ENCODE measurements at regions not wholly inside any gene's neighbourhood (a gene's known extent, or its start where the extent isn't known, plus 50 kb on each side); places are given as distances from the start of the nearest gene placed in this dataset.

DNA sequence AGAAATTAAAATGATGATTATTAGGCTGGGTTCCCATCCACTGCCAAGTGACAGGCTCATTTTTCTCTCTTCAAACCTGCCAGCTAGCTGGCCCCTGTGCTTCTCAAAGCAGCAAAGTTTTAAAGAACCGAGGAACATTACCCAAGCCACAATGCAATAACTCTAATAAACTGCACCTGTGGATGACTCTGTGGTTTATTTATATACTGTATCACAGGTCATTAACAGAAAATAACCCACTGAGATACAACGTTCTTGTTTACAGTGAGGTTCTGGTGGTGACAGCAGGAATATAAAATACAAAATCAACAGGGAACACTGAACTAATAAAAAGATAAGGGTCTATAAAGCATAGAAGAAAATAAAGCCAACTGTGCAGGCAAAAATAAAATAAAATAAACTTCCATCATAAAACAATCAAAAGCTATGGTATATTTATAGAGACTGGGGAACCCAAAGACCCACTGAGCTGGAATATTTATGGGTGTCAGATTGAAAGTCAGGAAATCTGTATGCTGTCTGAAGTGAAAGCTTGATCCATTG, 472.9 kb downstream of the NOVA1 start:
- no peak for DNase-seq

- no peak for DNase-seq
These were observed 474.4 kb downstream of the NOVA1 start for GRCh38 chr14:26123459-26123858.

GRCh38 chr14:26121181-26121580, 476.7 kb downstream of the NOVA1 start:
- DNase-seq: no peak

GRCh38 chr14:26113911-26114640, 483.8 kb downstream of the NOVA1 start:
- DNase-seq: no peak

DNA sequence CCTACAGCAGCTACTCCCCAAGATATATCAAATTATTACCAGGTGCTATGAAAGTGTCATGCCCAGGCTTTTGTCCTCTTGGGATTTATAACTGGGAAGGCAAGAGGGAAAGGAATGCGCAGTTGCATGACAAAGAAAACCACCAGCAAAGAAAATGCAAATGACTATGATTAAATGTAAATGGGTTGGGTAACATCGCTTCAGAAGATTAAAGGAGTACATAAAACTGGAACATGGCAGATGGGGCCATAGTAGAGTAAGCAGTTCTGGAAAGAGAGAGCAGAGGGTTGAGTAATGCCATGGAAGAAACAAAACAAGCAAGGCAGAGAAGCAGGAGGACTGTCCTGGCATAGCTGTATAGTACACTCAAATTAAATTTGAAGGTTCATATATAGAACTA, 493.1 kb downstream of the NOVA1 start:
- DNase-seq: no peak

- no peak for DNase-seq
These were observed 500.0 kb downstream of the NOVA1 start for GRCh38 chr14:26097852-26098251.

GRCh38 chr14:26088275-26088674, 509.6 kb downstream of the NOVA1 start:
- DNase-seq: no peak

GRCh38 chr14:26081043-26081442, 516.8 kb downstream of the NOVA1 start:
- no peak for DNase-seq

DNA sequence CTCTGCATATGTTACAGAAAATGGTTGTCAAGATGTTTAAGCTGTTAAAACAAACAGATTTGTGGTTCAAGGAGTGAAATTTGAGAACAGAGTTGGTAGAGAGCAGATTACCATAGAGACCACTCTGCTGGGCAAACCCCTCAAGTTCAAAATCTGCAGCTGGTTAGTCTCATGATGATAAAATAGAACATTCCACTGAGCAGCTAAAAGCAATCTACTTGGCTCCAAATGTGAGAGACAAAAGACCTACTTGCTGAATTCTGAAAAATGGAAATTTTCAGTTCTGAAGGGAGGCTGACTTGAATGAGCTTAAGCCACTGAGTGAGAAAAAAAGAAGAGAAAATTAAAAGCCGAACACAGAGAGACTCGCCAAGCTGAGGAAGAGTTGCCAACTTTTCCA, 519.3 kb downstream of the NOVA1 start:
- peak; percentile 43 for DNase-seq

DNA sequence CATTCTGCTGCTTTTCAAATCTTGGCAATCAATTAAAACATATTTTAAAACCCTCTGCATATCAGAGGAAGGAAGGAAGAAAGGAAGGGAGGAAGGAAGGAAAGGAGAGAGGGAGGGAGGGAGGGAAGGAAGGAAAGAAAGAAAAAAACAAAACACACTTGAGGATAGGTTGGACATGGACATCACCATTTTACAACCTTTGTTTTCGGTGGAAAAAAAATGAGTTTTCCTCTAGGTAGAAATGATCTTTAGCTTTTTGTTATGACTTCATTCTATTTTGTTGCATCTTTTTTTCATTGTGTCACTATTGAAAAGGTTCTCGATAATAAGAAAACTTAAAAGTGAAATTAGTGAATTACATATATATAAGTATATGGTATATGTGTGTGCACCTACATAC, 522.9 kb downstream of the NOVA1 start:
- DNase-seq: no peak

GRCh38 chr14:26070443-26070842, 527.4 kb downstream of the NOVA1 start:
- no peak for DNase-seq

DNA sequence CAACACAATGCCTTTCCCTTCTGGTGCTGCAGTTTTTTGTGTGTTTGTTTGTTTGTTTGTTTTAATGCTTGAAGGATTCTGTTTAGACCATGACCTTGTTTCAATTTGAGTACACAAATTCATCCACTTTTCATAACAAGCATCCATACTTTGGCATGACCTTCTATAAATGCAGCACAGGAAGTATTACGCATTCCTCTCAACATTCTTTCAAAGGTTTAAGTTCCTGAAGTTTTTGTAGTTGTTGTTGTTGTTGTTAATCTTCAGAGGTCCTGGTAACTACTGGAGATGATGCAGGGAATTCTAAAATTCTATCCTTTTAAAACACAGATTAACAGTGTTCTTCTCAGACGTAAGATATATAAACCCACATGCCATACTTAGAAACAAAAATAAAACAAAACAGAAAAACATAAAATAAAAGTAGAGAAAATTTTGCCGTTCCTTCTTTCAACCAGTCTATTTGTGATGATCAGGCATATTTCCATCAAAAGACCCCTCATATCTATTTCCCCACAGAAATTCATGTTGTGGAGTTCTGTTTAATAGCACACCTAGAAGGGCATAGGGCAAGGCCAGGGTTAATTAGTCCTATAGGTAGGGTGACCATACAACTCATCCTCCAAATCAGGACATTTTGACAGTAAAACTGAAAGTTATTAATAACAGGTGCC, 529.9 kb downstream of the NOVA1 start:
- DNase-seq: no peak

GRCh38 chr14:26067341-26067740, 530.5 kb downstream of the NOVA1 start:
- DNase-seq: no peak

- DNase-seq: no peak
These were observed 541.7 kb downstream of the NOVA1 start for GRCh38 chr14:26056036-26056616.

GRCh38 chr14:26032348-26032747, 565.5 kb downstream of the NOVA1 start:
- no peak for DNase-seq

DNA sequence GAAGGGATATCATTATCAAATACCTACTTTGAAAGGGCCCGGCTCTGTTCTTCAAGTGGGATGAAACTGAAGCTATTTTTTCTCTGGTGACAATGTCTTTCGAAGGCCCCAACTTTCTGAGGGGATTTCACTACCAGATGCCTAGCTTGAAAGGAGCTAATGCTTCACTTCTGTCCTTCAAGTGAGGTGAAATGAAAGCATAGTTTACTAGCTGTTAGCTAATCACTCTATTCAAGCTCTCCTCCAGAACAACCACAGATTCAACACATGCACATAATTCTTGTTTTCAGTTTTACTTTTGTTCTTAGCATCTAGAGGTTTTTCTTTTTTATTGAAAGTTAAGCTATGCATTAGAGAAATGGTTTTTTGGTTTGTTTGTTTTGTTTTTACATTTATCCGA, 571.4 kb downstream of the NOVA1 start:
- DNase-seq: no peak

- no peak for DNase-seq
These were observed 573.9 kb downstream of the NOVA1 start for GRCh38 chr14:26023967-26024366.

DNA sequence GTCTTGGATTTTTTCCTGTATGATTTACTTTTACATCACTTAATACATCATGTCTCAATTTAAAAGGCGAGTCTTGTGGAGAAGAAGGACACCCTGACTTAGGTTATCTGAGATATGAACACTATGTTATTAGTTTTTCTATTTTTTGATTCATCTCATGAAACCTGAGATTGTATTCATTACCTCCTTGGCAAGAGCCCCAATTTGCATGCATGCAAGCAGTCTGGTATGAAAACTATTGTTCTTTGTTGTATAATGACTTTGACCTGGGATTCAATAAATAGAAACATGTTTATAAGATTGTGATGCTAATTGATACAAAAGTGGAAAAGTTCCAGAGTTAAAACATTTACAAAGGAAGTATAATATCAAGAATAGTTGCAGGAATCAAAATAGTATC, 576.1 kb downstream of the NOVA1 start:
- DNase-seq: no peak

GRCh38 chr14:26017270-26017669, 580.6 kb downstream of the NOVA1 start:
- DNase-seq: no peak

GRCh38 chr14:26008290-26008689, 589.5 kb downstream of the NOVA1 start:
- no peak for DNase-seq

GRCh38 chr14:26004342-26004741, 593.5 kb downstream of the NOVA1 start:
- DNase-seq: no peak

GRCh38 chr14:25993830-25994229, 604.0 kb downstream of the NOVA1 start:
- no peak for DNase-seq

GRCh38 chr14:25988536-25988935, 609.3 kb downstream of the NOVA1 start:
- peak; percentile 2 for DNase-seq

DNA sequence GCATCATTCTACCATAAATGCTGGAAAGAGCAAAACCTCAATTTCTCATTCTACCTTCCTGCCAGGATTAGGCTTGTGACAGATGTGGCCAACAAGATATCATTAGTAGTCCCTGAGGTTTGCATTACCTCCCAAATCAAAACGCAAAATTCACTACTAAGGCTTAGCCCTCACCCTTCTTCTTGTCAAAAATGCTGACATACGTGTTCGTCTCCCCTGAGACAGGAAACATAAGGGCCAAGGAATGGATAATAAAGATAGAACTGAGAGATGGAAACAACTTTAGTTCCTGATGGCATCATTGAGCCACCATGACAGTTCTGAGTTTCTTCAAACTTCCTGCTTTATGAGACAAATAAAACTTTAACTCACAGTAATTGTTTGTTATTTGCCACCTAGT, 642.1 kb downstream of the NOVA1 start:
- no peak for DNase-seq
